Suprapubic skin (tissue), 4 donors: ENCODE measurements at regions not wholly inside any gene's neighbourhood (a gene's known extent, or its start where the extent isn't known, plus 50 kb on each side); places are given as distances from the start of the nearest gene placed in this dataset.

Experiments used
- DNase-seq, 2 donors: peaks; one replicate each; pipeline ENCODE4 v3.0.0-alpha.2; 2019; ENCODE audit warnings: low spot score in 2 of 2
- H3K27ac ChIP-seq: fragments of 200-600 bp; sonication (generic); one replicate; pipeline ENCODE4 v1.5.1; 2019
- H3K27me3 ChIP-seq: fragments of 200-600 bp; sonication (generic); one replicate; pipeline ENCODE4 v1.5.1; 2019
- H3K36me3 ChIP-seq: fragments of 200-600 bp; sonication (generic); one replicate; pipeline ENCODE4 v1.5.1; 2019
- H3K4me1 ChIP-seq: fragments of 200-600 bp; sonication (generic); one replicate; pipeline ENCODE4 v1.5.1; 2019
- H3K4me3 ChIP-seq: fragments of 200-600 bp; sonication (generic); one replicate; pipeline ENCODE4 v1.5.1; 2019; ENCODE audit warnings: mild to moderate bottlenecking
- H3K9me3 ChIP-seq: fragments of 200-600 bp; sonication (generic); one replicate; pipeline ENCODE4 v1.5.1; 2019
- EP300 ChIP-seq: sonication (generic); formaldehyde crosslinking; IDR thresholded peaks from one replicate; pipeline ENCODE4 v1.6.1; 2017; ENCODE audit warnings: antibody characterized with exemption
- POLR2A ChIP-seq, 2 donors: fragments of 450-650 bp; IDR thresholded peaks; one replicate each; pipeline ENCODE4 v1.6.1; 2017; ENCODE audit warnings: antibody characterized with exemption in 2 of 2, mild to moderate bottlenecking in 2 of 2, moderate library complexity in 2 of 2
- POLR2AphosphoS5 ChIP-seq, 3 donors: sonication (generic); formaldehyde crosslinking; IDR thresholded peaks; one replicate each; pipeline ENCODE4 v1.6.1; 2017; ENCODE audit warnings: antibody characterized with exemption in 3 of 3
- WGBS: methylation state at CpG from one replicate; pipeline ENCODE4 v1.1.5; 2018; 5-methylcytosine and 5-hydroxymethylcytosine counted together
- TF ChIP-seq, protein P1 (sequence below), 2 donors: fragments of 200-600 bp in 1 of 2; fragments of 450-650 bp in 1 of 2; sonication (generic) in 1 of 2; IDR thresholded peaks; one replicate each; pipeline ENCODE4 v1.5.1; 2016 to 2019; ENCODE audit warnings: antibody characterized with exemption in 2 of 2, mild to moderate bottlenecking in 1 of 2, moderate library complexity in 1 of 2

DNA sequence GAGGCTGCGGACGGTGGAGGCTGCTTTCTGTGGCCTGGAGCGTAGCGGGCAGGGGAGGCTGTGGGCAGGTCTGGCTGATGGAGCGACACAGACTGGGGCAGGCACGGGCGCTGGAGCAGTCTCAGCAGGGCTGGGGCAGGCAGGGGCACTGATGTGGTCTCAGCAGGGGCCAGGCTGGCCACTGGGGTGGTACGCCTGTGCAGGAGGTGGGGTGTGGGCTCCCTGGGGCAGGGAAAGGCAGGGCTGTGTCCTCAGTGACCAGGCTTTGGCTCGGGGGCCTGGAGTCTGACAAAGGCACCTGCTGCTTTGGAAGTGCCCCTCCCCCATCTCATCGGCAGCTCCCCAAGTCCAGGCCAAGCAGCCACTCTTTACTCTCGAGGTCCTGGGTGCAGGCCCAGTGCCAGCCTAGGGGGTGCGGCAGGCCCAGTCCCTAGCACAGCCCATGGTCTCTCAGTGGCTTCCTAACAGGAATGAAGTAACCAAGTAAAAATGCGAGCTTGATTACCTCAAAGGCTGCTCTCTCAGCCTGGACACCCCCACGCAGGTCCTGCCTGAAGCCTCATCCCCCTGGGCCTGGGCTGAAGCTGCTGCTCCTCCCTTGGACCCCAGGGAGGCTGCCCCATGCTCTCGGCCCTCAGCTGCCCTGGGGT, 55.5 kb downstream of the ADRA2C start:
- H3K9me3 ChIP-seq = no peaks in the 10 kb centered on the region
- H3K27me3 ChIP-seq = peaks cover 43% of the 10 kb centered on the region
- WGBS = 66% methylated on average over 6 of the region's 15 CpGs
- DNase-seq = no peak
- no peak overlapping the region for H3K4me3 ChIP-seq
- no peak overlapping the region for H3K27ac ChIP-seq
- TF ChIP-seq EP300 (no peak), POLR2A (IDR thresholded peaks at IDR 0.05) (no peak), POLR2AphosphoS5 (IDR thresholded peaks at IDR 0.05) (no peak)
- TF ChIP-seq, protein P1, sequence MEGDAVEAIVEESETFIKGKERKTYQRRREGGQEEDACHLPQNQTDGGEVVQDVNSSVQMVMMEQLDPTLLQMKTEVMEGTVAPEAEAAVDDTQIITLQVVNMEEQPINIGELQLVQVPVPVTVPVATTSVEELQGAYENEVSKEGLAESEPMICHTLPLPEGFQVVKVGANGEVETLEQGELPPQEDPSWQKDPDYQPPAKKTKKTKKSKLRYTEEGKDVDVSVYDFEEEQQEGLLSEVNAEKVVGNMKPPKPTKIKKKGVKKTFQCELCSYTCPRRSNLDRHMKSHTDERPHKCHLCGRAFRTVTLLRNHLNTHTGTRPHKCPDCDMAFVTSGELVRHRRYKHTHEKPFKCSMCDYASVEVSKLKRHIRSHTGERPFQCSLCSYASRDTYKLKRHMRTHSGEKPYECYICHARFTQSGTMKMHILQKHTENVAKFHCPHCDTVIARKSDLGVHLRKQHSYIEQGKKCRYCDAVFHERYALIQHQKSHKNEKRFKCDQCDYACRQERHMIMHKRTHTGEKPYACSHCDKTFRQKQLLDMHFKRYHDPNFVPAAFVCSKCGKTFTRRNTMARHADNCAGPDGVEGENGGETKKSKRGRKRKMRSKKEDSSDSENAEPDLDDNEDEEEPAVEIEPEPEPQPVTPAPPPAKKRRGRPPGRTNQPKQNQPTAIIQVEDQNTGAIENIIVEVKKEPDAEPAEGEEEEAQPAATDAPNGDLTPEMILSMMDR (IDR thresholded peaks at IDR 0.05) = no peak
- no peaks in the 10 kb centered on the region for H3K36me3 ChIP-seq
- no peaks in the 10 kb centered on the region for H3K4me1 ChIP-seq

DNA sequence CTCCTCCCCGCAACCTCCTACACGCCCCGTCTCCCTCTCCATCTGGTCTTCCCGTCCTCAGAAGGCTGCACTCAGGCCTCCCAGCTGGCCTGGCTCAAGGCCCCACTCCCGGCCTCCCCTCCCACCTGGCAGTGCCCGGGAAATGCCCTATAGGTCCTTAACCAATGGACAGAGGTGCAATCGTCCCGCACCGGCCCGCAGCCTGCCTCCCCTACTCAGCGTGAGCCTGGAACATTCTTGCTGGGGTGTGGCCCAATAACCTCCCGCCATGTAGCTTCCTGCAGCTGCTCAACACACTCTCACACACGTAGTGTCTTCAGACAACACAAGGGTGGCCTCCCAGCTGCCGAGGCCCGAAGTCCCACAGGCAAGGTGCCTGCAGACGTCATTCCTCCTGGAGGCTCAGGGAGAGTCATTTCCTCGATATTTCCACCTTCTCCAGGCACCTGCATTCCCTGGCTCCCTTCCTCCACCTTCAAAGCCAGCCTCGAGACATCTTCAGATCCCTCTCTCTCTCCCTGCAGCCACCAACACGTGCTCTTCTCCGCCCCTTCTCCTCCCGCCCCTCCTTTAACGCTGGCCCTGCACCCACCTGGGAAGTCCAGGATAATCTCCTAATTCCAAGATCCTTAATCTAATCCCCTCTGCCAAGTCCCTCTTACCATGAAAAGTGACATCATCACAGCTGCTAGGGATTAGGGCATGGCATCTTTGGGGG, 56.2 kb downstream of the ADRA2C start:
- Histone ChIP-seq H3K36me3 (no peaks in the 10 kb centered on the region), H3K27ac (no peak overlapping the region), H3K4me3 (no peak overlapping the region), H3K9me3 (no peaks in the 10 kb centered on the region), H3K27me3 (peaks cover 50% of the 10 kb centered on the region), H3K4me1 (peaks cover 4% of the 10 kb centered on the region)
- 51% methylated on average over 20 of the region's 22 CpGs for WGBS
- DNase-seq = no peak
- TF ChIP-seq POLR2AphosphoS5 (IDR thresholded peaks at IDR 0.05) (no peak), EP300 (no peak), POLR2A (IDR thresholded peaks at IDR 0.05) (no peak)
- TF ChIP-seq, protein P1 (IDR thresholded peaks at IDR 0.05) = no peak

DNA sequence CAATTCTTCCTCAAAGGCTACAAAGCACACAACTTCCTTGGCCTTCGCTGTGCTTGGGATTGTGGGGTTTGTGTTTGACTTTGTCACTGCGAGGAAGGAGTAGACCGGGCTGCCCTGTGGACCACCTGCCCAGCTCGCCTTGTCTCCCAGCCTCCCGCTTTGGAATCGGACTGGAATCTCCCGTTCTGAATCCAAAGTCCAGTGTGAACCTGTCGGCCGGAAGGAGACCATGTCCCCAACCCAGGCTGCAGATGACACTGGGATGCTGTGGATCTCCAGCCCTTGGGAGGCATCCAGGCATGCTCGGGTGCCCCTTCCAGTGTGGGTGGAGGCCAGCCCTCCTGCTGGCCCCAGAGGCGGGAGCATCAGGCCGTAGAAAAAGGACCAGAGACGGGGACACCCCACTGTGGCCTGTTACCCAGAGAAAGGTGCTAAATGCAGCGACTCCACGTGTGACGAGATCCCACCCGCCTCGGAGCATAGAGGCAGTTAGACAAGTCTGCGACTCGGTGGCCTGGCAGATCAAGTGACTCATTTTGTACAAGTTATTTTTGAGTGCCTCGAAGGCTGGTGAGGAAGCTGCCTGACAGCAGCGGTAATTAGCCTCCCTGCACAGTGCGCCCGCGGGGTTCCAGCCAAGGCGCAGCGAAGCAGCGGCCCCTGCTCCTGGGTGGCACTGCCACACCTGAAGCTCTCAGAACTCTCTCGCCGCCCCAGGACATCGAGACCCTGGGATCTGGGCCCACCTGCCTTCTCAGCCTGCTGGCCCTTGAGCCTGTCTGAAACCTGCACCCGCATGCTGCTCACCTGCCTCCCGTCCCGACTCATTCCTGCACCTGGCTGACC, 57.5 kb downstream of the ADRA2C start:
- H3K9me3 ChIP-seq = no peaks in the 10 kb centered on the region
- TF ChIP-seq POLR2AphosphoS5 (IDR thresholded peaks at IDR 0.05) (no peak), POLR2A (IDR thresholded peaks at IDR 0.05) (no peak), EP300 (no peak)
- TF ChIP-seq, protein P1 (IDR thresholded peaks at IDR 0.05) = no peak
- WGBS = 78% methylated on average over 22 of the region's 34 CpGs
- H3K4me1 ChIP-seq = peaks cover 13% of the 10 kb centered on the region
- H3K27ac ChIP-seq = no peak overlapping the region
- H3K4me3 ChIP-seq = no peak overlapping the region
- DNase-seq = no peak
- H3K36me3 ChIP-seq = no peaks in the 10 kb centered on the region
- H3K27me3 ChIP-seq = peaks cover 58% of the 10 kb centered on the region

DNA sequence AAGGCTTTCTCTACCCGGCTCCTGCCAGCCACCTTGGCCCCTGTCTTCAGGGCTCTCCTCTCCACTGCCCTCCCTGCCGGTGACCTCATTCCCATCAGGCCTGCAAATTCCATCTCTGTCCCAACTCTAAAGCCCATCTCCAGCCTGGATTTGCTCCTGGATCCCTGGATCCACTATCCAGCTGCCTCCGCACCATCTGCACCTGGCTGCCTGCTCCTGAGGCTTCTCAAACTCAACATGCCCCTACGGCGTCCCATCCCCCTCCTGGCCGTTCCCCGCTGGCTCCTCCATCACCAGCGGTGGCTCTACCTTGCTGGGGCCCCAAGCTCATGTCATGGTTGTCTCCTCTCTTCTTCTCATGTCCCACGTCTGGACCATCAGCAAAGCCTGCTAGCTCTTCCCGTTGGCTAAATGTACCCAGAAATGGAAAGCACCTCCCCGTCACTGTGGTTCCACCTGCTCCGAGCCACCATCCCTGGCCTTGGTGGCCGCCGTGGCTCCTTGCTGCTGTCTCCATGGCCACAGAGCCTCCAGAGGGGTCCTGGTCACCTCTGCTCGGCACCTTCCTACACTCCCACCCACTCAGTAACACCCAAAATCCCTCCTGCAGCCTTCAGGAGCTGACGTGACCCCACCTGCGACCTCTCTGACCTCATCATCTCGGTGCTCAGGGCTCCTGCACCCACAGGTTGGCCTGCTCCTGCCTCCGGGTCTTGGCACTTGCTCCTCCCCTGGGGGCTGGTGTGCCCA, 58.5 kb downstream of the ADRA2C start:
- 86% methylated on average over 19 of the region's 19 CpGs for WGBS
- Histone ChIP-seq H3K27ac (no peak overlapping the region), H3K4me1 (peaks cover 13% of the 10 kb centered on the region), H3K9me3 (no peaks in the 10 kb centered on the region), H3K4me3 (no peak overlapping the region), H3K36me3 (no peaks in the 10 kb centered on the region), H3K27me3 (peaks cover 66% of the 10 kb centered on the region)
- TF ChIP-seq EP300 (no peak), POLR2A (IDR thresholded peaks at IDR 0.05) (no peak), POLR2AphosphoS5 (IDR thresholded peaks at IDR 0.05) (no peak)
- TF ChIP-seq, protein P1 (IDR thresholded peaks at IDR 0.05) = no peak
- no peak for DNase-seq
